SK-N-SH treated with all-trans-retinoic acid at 6 μM for 48 hours (cell line): ENCODE measurements at regions not wholly inside any gene's neighbourhood (a gene's known extent, or its start where the extent isn't known, plus 50 kb on each side); places are given as distances from the start of the nearest gene placed in this dataset.

ENCODE experiments used
- CSRNP3 ChIP-seq: fragments of 250-450 bp; sonication (Bioruptor Pico); IDR thresholded peaks from 2 replicates; pipeline ENCODE4 v1.5.1; 2021; ENCODE audit warnings: mild to moderate bottlenecking, moderate library complexity
- GLIS3 ChIP-seq: fragments of 250-450 bp; sonication (Bioruptor Pico); IDR thresholded peaks from 2 replicates; pipeline ENCODE4 v1.5.0; 2020; ENCODE audit warnings: mild to moderate bottlenecking, moderate library complexity
- ISL1 ChIP-seq: fragments of 250-450 bp; sonication (Bioruptor Pico); IDR thresholded peaks from 2 replicates; pipeline ENCODE4 v2.1.2; 2022; ENCODE audit warnings: mild to moderate bottlenecking, moderate library complexity
- OSR1 ChIP-seq: fragments of 250-450 bp; sonication (Bioruptor Pico); IDR thresholded peaks from 2 replicates; pipeline ENCODE4 v1.8.0; 2022; ENCODE audit warnings: moderate library complexity, mild to moderate bottlenecking, inconsistent platforms
- PATZ1 ChIP-seq: fragments of 250-450 bp; sonication (Bioruptor Pico); IDR thresholded peaks from 2 replicates; pipeline ENCODE4 v1.8.0; 2020; ENCODE audit warnings: mild to moderate bottlenecking, moderate library complexity, borderline replicate concordance
- RARB ChIP-seq: fragments of 250-450 bp; sonication (Bioruptor Pico); IDR thresholded peaks from 2 replicates; pipeline ENCODE4 v1.8.0; 2021; ENCODE audit warnings: mild to moderate bottlenecking, moderate library complexity
- TOX ChIP-seq: fragments of 250-450 bp; sonication (Bioruptor Pico); IDR thresholded peaks from 2 replicates; pipeline ENCODE4 v1.8.0; 2021; ENCODE audit warnings: mild to moderate bottlenecking, moderate library complexity, borderline replicate concordance
- TSHZ2 ChIP-seq: fragments of 250-450 bp; sonication (Bioruptor Pico); IDR thresholded peaks from 2 replicates; pipeline ENCODE4 v1.5.0; 2020; ENCODE audit warnings: mild to moderate bottlenecking, moderate library complexity
- ZFP30 ChIP-seq: fragments of 450-650 bp; formaldehyde crosslinking; IDR thresholded peaks from 2 replicates; pipeline ENCODE4 v1.5.0; 2022; ENCODE audit warnings: mild to moderate bottlenecking, moderate library complexity
- ZNF565 ChIP-seq: fragments of 450-650 bp; formaldehyde crosslinking; conservative IDR thresholded peaks from 2 replicates; pipeline ENCODE4 v1.5.0; 2020; ENCODE audit warnings: low read depth, mild to moderate bottlenecking, moderate library complexity
- ZNF70 ChIP-seq: fragments of 450-650 bp; formaldehyde crosslinking; IDR thresholded peaks from 2 replicates; pipeline ENCODE4 v1.5.0; 2020; ENCODE audit warnings: mild to moderate bottlenecking, moderate library complexity
- ZNF8 ChIP-seq: fragments of 450-650 bp; formaldehyde crosslinking; IDR thresholded peaks from 2 replicates; pipeline ENCODE4 v1.5.0; 2020; ENCODE audit warnings: mild to moderate bottlenecking, moderate library complexity

- TF ChIP-seq PATZ1 (no peak), TOX (no peak), OSR1 (CRISPR knock-in tag) (no peak), RARB (CRISPR knock-in tag) (no peak), ZNF8 (CRISPR knock-in tag) (no peak), ZFP30 (CRISPR knock-in tag) (no peak), GLIS3 (CRISPR knock-in tag) (no peak), ZNF565 (CRISPR knock-in tag) (no peak), TSHZ2 (CRISPR knock-in tag) (no peak), ZNF70 (CRISPR knock-in tag) (no peak), ISL1 (CRISPR knock-in tag) (no peak), CSRNP3 (CRISPR knock-in tag) (no peak)
These were observed 122.4 kb upstream of the CENPW start for GRCh38 chr6:126217497-126217896.
